Right atrium auricular region (tissue), 2 donors: ENCODE measurements at regions not wholly inside any gene's neighbourhood (a gene's known extent, or its start where the extent isn't known, plus 50 kb on each side); places are given as distances from the start of the nearest gene placed in this dataset.
A peak's percentile ranks its signal among the peaks of the same experiment; 100 is the strongest.

Experiments used
- DNase-seq: peaks from one replicate; pipeline ENCODE4 v3.0.0-alpha.2; 2019; ENCODE audit warnings: low spot score
- H3K27ac ChIP-seq, 2 donors: fragments of 200-600 bp; sonication (generic); 1 replicate in 1 of 2; 2 replicates in 1 of 2; pipeline ENCODE4 v1.5.1; 2016 to 2019
- H3K27me3 ChIP-seq, 2 donors: fragments of 200-600 bp; sonication (generic); one replicate each; pipeline versions ENCODE4 v1.5.1 to v1.6.0; 2017 to 2019
- H3K36me3 ChIP-seq: fragments of 200-600 bp; sonication (generic); one replicate; pipeline ENCODE4 v1.5.1; 2016
- H3K4me1 ChIP-seq, 2 donors: fragments of 200-600 bp; sonication (generic); one replicate each; pipeline versions ENCODE4 v1.5.1 to v1.6.0; 2017 to 2019
- H3K4me3 ChIP-seq, 2 donors: fragments of 200-600 bp; sonication (generic); 1 replicate in 1 of 2; 2 replicates in 1 of 2; pipeline ENCODE4 v1.5.1; 2017 to 2019; ENCODE audit warnings: mild to moderate bottlenecking in 1 of 2, moderate library complexity in 1 of 2
- H3K9me3 ChIP-seq, 2 donors: fragments of 200-600 bp; sonication (generic); one replicate each; pipeline ENCODE4 v1.5.1; 2019
- TF ChIP-seq, protein P1 (sequence below), 2 donors: fragments of 200-600 bp; sonication (generic); IDR thresholded peaks; one replicate each; pipeline ENCODE4 v1.5.1; 2019; ENCODE audit warnings: antibody characterized with exemption in 2 of 2

- H3K4me3 ChIP-seq = no peak overlapping the region
- DNase-seq = no peak
- H3K27ac ChIP-seq = no peak overlapping the region
- H3K27me3 ChIP-seq = no peaks in the 10 kb centered on the region
- no peaks in the 10 kb centered on the region for H3K36me3 ChIP-seq
- TF ChIP-seq, protein P1, sequence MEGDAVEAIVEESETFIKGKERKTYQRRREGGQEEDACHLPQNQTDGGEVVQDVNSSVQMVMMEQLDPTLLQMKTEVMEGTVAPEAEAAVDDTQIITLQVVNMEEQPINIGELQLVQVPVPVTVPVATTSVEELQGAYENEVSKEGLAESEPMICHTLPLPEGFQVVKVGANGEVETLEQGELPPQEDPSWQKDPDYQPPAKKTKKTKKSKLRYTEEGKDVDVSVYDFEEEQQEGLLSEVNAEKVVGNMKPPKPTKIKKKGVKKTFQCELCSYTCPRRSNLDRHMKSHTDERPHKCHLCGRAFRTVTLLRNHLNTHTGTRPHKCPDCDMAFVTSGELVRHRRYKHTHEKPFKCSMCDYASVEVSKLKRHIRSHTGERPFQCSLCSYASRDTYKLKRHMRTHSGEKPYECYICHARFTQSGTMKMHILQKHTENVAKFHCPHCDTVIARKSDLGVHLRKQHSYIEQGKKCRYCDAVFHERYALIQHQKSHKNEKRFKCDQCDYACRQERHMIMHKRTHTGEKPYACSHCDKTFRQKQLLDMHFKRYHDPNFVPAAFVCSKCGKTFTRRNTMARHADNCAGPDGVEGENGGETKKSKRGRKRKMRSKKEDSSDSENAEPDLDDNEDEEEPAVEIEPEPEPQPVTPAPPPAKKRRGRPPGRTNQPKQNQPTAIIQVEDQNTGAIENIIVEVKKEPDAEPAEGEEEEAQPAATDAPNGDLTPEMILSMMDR (IDR thresholded peaks at IDR 0.05) = no peak
- H3K4me1 ChIP-seq = no peaks in the 10 kb centered on the region
- H3K9me3 ChIP-seq = no peaks in the 10 kb centered on the region
Measured at GRCh38 chr2:21644266-21644665, 520.5 kb downstream of the TDRD15 start.

GRCh38 chr2:21646345-21646744 is 522.6 kb downstream of the TDRD15 start:
- Histone ChIP-seq H3K27ac (no peak overlapping the region), H3K9me3 (no peaks in the 10 kb centered on the region), H3K27me3 (no peaks in the 10 kb centered on the region), H3K36me3 (no peaks in the 10 kb centered on the region), H3K4me1 (no peaks in the 10 kb centered on the region), H3K4me3 (no peak overlapping the region)
- TF ChIP-seq, protein P1 (IDR thresholded peaks at IDR 0.05) = no peak
- no peak for DNase-seq

DNA sequence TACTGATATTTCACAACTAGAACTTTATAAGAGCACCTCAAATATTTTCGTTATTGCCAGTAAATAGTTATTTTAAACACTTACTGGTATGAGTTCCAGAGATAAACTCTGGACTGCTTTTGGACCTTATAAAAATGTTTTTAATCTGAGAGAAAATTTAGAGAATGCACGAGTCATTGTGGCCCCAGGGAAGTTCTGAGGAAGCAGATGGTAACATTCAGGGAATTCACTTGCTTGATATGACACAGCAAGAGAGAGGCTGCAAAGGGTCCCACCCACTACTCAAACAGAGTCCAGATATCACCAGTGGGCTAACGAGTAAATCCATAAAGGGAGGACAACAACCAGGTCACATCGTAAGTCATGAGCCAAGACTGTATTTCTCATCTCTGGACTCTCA is 526.8 kb downstream of the TDRD15 start:
- TF ChIP-seq, protein P1 (IDR thresholded peaks at IDR 0.05) = no peak
- H3K9me3 ChIP-seq = no peaks in the 10 kb centered on the region
- H3K4me3 ChIP-seq = no peak overlapping the region
- no peaks in the 10 kb centered on the region for H3K36me3 ChIP-seq
- H3K4me1 ChIP-seq = no peaks in the 10 kb centered on the region
- no peaks in the 10 kb centered on the region for H3K27me3 ChIP-seq
- DNase-seq = no peak
- no peak overlapping the region for H3K27ac ChIP-seq

GRCh38 chr2:21655136-21655535 is 531.4 kb downstream of the TDRD15 start:
- no peak for DNase-seq
- Histone ChIP-seq H3K9me3 (no peaks in the 10 kb centered on the region), H3K27ac (no peak overlapping the region), H3K27me3 (no peaks in the 10 kb centered on the region), H3K4me1 (no peaks in the 10 kb centered on the region), H3K36me3 (no peaks in the 10 kb centered on the region), H3K4me3 (no peak overlapping the region)
- TF ChIP-seq, protein P1 (IDR thresholded peaks at IDR 0.05) = no peak

DNA sequence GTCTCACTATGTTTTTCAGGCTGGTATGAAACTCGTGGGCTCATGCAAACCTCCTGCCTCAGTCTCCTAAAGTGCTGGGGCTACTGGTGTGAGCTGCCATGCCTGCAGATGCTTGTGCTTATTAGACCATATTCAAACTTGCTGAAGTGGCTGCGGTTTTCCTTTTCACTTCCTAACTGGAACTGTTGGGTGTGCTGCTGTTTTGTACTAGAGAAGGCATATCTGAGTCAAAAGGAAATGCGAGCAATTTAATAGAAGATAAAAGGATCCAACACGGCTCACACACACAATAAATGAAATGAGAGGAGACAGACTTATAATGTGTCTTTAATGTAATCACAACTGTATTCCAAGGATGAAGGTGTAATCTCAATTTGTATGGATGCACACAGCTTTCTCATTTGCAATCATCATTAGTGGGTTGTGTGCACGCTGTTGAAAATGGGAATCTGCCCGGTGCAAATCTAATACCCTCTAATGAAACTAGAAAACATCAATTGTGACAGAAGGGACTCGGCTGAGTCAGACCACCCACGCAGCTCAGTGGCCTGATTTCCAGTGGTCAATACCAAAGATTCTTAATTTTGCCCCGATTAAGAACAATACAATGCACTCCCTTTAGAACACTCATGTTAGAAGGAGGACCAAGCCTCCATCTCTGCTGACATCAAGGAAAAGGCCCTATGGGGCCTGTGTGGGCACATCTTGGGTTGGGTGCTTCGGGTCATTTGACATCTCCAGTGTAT is 532.7 kb downstream of the TDRD15 start:
- TF ChIP-seq, protein P1 (IDR thresholded peaks at IDR 0.05) = peak in 1 of 2 donors; percentile 51
- Histone ChIP-seq H3K9me3 (no peaks in the 10 kb centered on the region), H3K36me3 (no peaks in the 10 kb centered on the region), H3K4me3 (no peak overlapping the region), H3K27me3 (no peaks in the 10 kb centered on the region), H3K27ac (no peak overlapping the region), H3K4me1 (no peaks in the 10 kb centered on the region)
- DNase-seq = no peak

DNA sequence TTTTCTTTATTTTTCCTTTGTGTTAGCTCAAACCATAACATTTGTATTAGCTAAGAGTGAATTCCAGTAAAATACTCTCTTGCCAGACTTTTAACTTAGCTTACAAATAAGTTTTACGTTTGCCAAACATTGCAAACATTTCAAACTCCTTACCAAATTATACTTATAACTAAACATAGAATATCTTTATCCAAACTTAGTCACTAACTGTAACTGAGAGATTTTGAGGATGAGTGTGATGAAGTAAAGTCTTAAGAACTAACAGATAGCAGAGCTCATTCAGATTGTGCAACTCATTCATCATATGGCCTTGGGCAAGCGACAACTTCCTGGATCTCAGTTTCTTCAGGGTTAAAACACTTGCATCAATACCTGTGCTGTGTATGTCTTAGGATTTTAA is 533.7 kb downstream of the TDRD15 start:
- H3K4me3 ChIP-seq = no peak overlapping the region
- H3K36me3 ChIP-seq = no peaks in the 10 kb centered on the region
- TF ChIP-seq, protein P1 (IDR thresholded peaks at IDR 0.05) = no peak
- DNase-seq = no peak
- H3K27me3 ChIP-seq = no peaks in the 10 kb centered on the region
- H3K4me1 ChIP-seq = no peaks in the 10 kb centered on the region
- no peaks in the 10 kb centered on the region for H3K9me3 ChIP-seq
- H3K27ac ChIP-seq = no peak overlapping the region
